Stimulated activated CD8-positive, alpha-beta memory T cell treated with anti-CD3 and anti-CD28 coated beads, Interleukin-15, amount 100 ng/mL, for 24 hours (primary cell): ENCODE measurements at regions not wholly inside any gene's neighbourhood (a gene's known extent, or its start where the extent isn't known, plus 50 kb on each side); places are given as distances from the start of the nearest gene placed in this dataset.
"Not testable (repeated sequence)": the region's sequence is repeated elsewhere in the genome, so short reads cannot be mapped to it uniquely, and the experiment has no call there.

Experiments used
- DNase-seq: peaks from one replicate; pipeline ENCODE4 v3.0.0-alpha.2; 2020; ENCODE audit warnings: low read depth

- DNase-seq: no peak
Measured at GRCh38 chrX:122567911-122568310, 616.2 kb upstream of the GRIA3 start.

- DNase-seq: no peak
Measured at GRCh38 chrX:122572461-122572860, 611.6 kb upstream of the GRIA3 start.

- no peak for DNase-seq
Measured at GRCh38 chrX:122579036-122579435, 605.0 kb upstream of the GRIA3 start.

GRCh38 chrX:122579526-122579925 lies 604.6 kb upstream of the GRIA3 start:
- no peak for DNase-seq

DNA sequence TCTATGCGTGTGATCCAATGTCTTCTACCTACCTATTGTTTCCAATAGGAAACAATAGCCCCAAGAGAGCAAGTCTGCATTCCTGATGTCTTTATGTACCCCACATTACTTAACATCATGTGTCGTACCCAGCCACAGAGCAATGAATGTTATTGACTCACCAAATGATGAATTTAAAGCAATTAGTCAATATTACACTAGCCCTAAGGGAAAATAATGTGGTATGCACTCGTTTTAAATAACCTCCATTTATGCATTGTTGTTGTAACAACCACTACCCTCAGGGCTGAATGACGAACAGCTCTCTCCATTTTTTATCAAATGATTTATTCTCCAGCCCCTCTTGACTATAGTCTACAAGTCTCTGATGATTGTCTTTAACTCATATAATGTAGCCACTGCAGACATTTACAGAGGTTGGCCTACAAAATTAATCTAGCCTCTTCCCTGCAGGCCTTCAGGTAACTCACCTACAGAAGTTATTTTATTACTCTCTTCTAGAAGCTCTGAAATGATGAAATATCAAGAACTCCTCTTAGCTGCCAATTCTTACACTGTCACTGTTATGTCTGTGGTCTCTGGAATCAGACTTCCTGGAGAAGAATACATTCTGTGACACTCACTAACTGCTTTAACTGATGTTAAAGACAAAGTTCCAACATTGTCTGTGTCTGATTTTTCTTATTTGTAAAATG lies 601.7 kb upstream of the GRIA3 start:
- no peak for DNase-seq

DNA sequence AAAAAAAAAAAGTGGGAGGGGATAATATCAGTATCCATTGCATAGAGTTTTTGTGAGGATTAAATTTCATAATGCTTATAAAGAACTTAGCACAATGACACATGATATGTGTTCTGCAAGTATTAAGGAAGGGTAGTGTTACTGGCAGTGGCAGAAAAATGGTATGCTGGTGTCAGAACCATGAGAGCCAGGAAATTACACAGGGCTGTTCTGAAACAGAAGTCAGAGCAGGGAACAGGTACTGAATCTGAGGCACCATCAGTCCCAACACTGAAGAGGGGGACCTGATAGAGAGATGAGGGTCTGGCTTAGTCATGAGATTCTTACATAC lies 601.1 kb upstream of the GRIA3 start:
- DNase-seq: no peak

GRCh38 chrX:122583551-122583950 lies 600.5 kb upstream of the GRIA3 start:
- no peak for DNase-seq

GRCh38 chrX:122584981-122585380 lies 599.1 kb upstream of the GRIA3 start:
- DNase-seq: no peak

DNA sequence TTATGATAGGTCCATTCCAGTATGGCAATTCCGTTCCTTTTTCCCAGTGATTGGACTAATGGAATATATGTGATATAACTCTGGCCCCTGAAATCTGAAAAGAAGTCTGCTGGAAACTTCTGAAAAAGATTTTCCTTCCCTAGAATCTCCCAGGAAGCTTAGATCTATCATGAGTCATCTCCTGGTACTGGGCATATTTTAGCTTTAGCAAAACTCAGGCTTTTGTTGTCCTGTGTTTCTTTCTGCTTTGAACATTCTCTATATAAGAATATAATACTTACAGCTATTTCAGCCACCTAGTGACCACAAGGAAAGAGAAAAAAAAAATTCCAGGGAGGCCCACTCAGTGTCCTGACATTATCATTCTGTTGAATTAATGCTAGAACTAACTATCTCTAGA lies 597.2 kb upstream of the GRIA3 start:
- no peak for DNase-seq

DNA sequence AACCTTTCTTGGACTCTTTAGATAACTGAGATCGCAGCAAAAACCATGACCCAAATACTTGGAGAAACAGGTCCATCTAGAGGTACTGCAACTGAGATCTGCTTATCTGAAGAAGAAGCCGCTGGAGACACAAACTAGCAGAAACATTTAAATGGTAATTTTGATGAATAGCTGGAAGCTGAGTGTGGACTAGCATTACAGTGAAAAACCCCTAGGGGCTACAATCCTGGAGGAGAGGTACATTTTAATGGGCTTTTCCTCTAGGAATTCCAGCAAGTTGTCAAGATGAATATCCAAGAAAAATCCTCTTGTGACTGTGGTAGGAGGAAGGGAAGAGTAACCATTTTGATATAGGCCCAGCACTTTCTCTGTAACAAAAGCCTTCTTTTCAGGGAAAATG lies 592.5 kb upstream of the GRIA3 start:
- DNase-seq: no peak

- no peak for DNase-seq
Measured at GRCh38 chrX:122596998-122597397, 587.1 kb upstream of the GRIA3 start.

GRCh38 chrX:122622795-122623194 lies 561.3 kb upstream of the GRIA3 start:
- no peak for DNase-seq

GRCh38 chrX:122625239-122625638 lies 558.8 kb upstream of the GRIA3 start:
- DNase-seq: no peak

GRCh38 chrX:122625821-122626220 lies 558.3 kb upstream of the GRIA3 start:
- no peak for DNase-seq

DNA sequence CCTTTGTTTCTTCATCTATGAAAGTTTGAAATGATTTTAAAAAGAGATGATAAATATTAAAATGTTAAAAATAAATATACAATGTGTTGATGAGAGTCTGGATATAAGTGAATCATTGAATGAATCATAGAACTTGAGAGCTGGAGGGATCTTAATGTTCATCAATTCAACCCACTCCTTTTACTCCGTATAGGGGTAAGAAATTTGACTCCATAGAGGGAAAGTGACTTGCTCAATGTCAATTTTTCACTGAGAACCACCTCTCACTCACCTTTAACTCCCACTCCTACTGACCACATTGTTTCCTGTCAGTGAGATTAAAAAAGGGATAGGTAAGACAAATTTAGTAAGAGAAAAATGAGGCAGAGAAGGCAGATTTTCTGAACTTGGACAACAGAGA lies 557.2 kb upstream of the GRIA3 start:
- no peak for DNase-seq

DNA sequence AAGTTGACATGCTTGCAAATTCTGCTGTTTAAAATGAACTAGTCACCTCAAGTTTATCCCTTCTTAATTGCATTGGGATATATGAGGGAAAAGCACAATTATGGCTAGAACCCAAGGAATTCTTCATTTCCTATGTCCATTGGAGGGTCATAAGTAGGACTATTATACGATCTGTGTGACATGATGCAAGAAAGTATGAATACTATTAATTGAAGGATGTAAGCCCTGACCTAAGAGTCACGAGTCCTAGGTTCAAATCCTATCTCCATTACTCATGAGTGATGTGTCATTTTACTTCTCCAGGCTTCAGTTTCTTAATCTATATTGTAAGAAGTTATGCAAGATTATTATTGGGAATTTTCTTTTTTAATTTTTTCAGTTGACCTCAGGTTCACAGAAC lies 542.9 kb upstream of the GRIA3 start:
- DNase-seq: no peak

- DNase-seq: no peak
Measured at GRCh38 chrX:122641826-122642225, 542.3 kb upstream of the GRIA3 start.

- not testable (repeated sequence) for DNase-seq
Measured at GRCh38 chrX:122655256-122655655, 528.8 kb upstream of the GRIA3 start.

DNA sequence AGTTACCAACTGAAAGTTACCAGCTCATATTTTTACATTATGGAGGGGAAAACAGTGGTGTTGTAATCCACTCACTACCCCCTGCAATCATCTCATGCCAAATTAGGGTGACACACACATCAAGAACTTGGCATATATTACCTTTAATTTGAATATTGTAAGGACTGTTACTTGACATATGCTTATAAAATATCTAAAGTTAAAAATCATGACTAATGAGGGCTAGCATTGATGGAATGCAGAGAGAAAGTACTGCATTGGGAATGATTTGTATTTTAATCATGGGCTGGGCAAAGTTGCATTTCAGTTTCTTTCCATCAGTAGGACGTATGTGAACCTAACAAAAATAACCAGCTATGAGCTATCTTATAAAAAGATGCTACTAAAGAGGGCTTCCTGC lies 517.5 kb upstream of the GRIA3 start:
- no peak for DNase-seq

DNA sequence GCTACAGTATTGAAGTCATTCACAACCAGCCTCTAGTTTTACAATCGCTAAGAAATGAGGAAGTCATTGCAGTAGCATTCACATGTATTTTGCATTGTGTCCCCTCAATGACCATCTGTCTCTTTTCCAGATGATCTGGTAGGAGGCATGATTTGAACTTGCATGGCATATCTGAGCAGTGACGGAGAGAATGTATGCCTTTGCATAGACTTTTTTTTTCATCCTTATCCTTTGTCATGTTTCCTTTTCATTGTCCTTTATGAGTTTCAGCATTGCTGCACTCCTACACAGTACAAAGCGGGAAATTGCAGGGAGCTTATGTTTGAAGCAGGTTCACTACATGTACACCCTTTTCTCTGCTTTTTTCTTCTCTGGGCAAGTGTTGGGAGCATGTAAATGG lies 516.4 kb upstream of the GRIA3 start:
- DNase-seq: no peak

DNA sequence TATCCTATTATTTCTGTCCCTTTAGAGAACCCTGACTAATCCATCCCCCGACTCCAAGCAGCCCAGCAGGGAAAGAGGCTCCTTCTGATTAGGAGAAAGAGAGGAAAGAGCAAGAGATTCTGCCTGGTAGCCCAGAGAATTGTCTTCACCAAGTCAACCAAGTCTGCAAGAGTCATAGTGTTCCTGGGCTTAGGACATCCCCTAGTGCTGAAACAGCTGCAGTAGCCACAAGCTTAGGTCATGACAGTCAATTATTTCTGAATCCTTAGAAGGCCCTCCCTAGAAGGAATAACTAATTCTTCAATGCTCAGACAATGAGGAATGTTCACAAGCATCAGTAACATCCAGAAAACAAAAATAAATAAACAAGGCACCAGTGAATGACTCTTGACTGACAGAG lies 480.3 kb upstream of the GRIA3 start:
- DNase-seq: no peak

- no peak for DNase-seq
Measured at GRCh38 chrX:122739770-122740169, 444.3 kb upstream of the GRIA3 start.

DNA sequence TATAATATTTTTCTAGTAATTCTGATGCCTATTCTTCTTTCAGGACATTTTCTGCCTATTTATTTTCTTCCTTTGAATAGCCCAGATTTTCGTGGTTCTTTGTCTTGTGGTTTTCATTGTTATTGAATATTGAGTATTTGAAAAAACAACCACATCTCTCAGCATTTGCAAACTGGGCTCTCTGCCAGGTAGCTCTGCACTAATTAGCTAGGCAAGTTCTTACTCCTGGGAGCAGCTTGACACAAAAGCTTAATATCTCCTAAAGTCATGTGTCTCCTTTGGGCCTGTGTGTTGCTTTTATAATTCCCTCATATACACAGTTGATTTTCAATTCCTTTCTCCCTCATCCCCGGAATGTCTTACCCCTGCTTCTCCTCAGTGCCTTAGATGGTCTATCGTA lies 413.5 kb upstream of the GRIA3 start:
- DNase-seq: no peak

DNA sequence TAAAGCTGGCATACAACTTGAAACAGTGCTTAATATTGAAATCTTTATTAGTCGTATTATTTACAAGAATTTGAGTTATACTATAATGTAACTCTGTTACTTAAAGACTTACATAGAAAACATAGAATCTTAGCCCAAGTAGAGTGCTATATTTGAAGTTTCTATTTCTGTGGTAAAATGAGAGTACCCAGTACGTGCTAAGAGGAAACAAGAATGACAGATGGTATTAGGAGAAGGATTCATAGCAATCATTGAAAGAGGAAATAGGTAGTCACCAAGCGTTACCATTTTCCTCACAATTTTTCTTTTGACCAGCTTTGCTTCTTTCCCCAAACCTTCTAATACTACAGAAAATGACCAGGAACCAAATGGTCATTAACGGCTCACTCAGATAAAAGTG lies 412.1 kb upstream of the GRIA3 start:
- no peak for DNase-seq

DNA sequence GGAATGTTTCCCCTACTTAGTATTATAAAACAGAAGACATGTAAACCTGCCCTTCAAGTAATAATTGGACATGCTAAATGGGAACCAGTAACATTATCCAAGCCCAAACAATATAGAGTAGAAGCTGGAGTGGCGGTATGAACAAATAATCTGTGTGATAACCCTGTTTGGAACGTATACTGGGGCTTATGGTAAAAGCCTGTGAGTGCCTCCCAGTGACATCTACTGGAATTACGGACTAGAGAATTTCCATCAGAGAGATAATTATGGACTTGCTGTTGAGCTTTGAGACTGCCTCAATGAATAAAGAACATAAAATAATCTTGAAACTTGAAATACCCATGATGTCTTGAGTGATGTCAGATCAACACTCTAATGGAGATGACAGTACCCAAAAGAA lies 406.3 kb upstream of the GRIA3 start:
- no peak for DNase-seq
